Erythroblast (primary cell): ENCODE measurements at regions not wholly inside any gene's neighbourhood (a gene's known extent, or its start where the extent isn't known, plus 50 kb on each side); places are given as distances from the start of the nearest gene placed in this dataset.
"Not testable (repeated sequence)": the region's sequence is repeated elsewhere in the genome, so short reads cannot be mapped to it uniquely, and the experiment has no call there.

ENCODE experiments used
- DNase-seq, 2 experiments: peaks; one replicate each; lab custom pipeline; 2025; lab: John Stamatoyannopoulos, UW
- GATA1 ChIP-seq: IDR thresholded peaks from 2 replicates; pipeline ENCODE4 v1.6.1; 2011; ENCODE audit warnings: low read depth, mild to moderate bottlenecking, control low read depth, low read length, moderate library complexity
- POLR2A ChIP-seq: IDR thresholded peaks from 2 replicates; pipeline ENCODE4 v1.6.1; 2011; ENCODE audit warnings: mild to moderate bottlenecking, low read length

DNA sequence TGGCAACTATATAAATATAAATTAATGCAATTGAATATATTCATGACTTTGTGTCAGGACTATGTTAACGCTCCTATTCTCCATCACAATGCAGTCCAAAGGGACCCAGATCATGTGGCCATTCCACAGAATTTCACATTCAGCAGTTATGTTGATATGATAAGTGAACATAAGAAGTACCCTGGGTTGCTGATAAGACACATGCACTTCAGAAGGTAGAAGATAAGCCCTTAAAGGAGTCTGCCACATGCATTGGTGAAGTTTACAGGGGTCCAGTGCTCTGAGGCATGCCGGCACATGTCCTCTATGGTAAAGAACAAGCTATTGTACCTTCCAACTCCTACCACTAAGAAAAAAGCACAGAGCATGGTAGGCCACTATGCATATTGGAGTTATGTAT lies 76.4 kb downstream of the PHAX start:
- DNase-seq: peak; percentile 66 to 91
- TF ChIP-seq POLR2A: no peak
- peak; percentile 41 for TF ChIP-seq GATA1

DNA sequence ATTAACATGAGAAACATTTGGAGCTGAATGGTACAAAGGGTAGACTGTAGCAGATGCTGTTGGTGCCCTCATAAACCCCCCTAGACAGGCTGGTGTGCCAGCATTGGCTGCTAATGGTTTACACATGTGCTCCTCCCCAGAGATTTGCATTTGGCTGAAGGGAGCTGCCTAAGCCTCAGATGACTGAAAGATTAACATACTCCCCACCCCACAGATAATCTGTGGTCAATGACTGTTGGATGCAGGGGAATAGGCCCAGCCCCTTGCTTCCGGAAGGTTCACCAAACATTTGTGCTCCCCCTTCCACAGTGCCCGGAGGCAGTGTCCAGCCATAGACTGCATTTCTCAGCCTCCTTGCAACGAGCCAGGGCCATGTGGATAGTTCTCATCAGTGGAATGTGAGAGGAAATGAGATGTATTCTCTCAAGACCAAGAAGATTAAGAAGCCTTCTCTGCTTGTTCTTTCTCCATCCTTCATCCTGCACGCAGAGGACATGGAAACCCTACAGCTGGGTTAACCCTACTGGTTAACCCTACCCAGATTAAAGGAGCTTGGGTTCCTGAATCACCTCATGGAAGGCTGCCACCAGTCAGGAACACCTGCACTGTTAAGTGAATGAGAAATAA lies 79.6 kb downstream of the PHAX start:
- TF ChIP-seq GATA1 (no peak), POLR2A (peak; percentile 36)
- peak; percentile 48 to 80 for DNase-seq

DNA sequence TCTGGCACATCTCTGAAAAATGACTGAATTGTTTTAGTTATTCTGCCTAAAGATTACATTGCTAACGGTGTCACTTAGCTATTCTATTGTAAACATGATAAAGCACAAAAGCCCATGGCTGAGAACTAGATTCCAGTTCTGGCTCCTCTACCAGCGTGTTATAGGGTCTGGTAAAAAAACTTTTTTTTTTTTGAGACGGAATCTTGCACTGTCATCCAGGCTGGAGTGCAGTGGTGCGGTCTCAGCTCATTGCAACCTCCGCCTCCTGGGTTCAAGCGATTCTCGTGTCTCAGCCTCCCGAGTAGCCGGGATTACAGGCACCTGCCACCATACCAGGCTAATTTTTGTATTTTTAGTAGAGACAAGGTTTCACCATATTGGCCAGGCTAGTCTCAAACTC lies 80.6 kb downstream of the PHAX start:
- not testable (repeated sequence) for DNase-seq

DNA sequence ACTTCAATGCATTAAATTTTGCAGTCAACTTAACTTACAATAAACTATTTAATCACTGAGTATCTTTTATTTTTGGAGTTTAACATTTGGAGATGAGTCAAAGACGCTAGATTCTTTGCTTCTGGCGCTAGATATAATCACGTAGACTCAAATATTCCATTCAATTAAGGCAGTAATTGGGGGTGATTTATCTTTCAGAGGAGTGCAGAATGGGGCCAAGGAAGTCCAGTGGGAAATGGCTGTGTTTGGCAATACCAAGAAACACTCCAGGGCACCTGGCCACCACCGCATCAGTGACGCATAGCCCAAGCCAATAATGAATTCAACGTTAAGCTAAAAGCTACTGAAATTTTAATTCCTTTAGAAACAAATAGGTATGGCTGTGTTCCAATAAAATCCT lies 81.2 kb downstream of the PHAX start:
- no peak for DNase-seq
- TF ChIP-seq POLR2A (no peak), GATA1 (no peak)

DNA sequence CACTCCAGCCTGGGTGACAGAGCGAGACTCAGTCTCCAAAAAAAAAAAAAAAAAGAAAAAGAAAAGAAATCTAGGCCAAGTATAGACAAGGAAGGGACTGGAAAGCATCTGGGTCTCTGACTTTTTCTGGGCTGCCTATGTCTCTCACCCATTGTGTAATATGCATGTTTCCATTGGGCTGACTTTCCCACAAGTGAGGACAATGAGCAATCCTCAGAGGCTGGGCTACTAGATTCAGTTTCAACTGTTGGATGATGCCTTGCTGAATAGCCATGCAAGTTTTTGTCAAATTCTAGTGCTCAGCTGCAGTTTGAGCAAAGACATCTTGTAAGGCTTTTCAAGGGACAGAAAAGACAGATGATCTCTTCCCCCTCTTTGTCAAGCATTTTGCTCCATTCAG lies 82.1 kb downstream of the PHAX start:
- no peak for DNase-seq
- no peak for TF ChIP-seq GATA1

DNA sequence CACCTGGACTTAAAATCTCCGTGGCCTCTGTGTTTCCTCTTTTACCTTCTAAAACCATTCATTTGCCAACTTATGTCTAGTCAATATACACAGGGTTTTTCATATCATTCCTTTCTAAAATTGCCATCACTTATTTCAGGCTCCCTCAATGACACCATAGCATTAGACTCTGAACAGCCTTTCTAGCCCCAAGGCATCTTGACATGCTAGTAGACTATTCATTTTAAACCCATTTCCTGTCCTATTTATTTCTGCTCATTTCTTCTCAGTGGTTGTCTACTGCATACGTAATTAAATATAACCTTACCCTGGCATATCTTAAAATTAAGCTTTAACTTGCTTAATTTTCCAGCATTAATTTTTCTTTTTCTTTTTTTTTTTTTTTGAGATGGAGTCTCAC lies 83.2 kb downstream of the PHAX start:
- TF ChIP-seq GATA1: no peak
- TF ChIP-seq POLR2A: no peak
- no peak for DNase-seq

DNA sequence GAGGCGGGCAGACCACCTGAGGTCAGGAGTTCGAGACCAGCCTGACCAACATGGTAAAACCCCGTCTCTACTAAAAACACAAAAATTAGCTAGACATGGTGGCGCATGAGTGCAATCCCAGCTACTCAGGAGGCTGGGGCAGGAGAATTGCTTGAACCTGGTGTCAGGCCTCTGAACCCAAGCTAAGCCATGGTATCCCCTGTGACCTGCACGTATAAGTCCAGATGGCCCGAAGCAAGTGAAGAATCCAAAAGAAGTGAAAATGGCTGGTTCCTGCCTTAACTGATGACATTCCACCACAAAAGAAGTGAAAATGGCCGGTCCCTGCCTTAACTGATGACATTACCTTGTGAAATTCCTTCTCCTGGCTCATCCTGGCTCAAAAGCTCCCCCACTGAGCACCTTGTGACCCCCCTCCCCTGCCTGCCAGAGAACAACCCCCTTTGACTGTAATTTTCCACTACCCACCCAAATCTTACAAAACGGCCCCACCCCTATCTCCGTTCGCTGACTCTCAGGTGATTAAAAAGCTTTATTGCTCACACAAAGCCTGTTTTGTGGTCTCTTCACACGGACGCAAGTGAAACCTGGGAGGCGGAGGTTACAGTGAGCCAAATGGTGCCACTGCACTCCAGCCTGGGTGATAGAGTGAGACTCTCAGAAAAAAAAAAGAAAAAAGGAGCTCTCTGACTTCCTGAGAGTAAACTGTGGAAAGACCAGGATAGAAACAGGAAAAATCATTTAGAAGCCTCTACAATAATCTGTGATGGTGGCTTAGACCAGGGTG lies 84.1 kb downstream of the PHAX start:
- DNase-seq: not testable (repeated sequence)

DNA sequence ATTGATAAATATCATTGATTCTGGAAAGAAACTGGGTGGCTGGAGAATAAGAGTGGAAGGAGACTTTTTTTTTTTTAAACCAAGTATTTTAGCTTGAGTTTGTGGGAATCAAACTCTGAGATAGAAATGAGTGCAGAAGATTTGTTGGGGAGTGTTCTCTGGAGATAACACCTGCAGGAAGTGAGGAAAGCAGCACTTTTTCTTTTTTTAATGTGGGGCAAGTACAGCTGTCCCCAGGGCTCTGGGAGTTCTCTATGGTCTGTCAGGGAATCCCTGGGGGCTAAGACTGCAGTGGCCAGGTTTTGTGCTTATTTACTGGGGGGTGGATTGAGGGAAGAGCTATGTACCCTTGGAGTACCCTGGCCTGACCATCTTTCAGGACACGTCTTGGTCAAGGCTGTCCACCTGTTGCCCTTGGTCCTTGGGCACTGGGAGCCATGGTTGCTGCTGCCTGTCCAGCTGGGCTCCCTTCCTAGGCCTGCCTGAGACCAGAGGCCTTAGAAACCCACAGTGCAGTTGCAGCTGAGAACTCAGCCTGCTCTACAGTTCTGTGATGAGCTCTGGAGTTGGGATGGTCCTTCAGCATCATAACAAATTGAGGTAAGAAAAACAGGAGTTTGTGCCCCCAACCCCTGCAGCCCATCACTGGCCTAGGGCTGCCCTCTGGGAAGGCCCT lies 85.8 kb downstream of the PHAX start:
- TF ChIP-seq POLR2A (no peak), GATA1 (no peak)
- DNase-seq: peak in 1 of 2 experiments; percentile 12

DNA sequence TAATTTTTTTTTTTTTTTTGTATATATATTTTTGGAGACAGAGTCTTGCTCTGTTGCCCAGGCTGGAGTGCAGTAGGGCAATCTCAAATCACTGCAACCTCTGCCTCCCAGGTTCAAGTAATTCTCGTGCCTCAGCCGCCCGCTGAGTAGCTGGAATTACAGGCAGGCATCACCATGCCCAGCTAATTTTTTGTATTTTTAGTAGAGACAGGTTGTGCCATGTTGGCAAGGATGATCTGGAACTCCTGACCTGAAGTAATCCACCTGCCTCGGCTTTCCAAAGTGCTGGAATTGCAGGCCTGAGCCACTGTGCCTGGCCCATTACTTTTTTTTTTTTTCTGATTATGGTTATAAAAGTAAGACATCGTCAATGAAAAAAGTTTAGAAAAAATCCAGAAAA lies 84.0 kb upstream of the LMNB1 start:
- TF ChIP-seq POLR2A: no peak
- TF ChIP-seq GATA1: no peak
- DNase-seq: no peak

DNA sequence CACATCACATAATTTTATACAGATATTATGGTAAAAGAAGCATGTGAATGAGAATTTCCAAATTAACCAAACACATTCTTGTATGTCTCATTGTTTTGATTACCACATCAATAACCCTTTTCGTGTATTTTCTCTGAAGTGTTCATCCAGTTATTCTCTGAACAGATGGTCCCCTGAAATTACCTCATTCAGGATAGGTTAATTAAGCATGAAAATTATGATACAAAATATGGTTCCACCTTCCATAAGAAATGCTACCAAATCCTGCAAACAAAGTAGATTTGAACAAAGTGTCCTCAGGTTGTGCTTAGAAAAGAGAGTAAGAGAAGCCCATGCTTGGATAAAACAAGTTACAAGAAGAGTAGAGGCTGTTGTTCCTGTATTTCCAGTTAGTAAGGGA lies 83.1 kb upstream of the LMNB1 start:
- no peak for DNase-seq

DNA sequence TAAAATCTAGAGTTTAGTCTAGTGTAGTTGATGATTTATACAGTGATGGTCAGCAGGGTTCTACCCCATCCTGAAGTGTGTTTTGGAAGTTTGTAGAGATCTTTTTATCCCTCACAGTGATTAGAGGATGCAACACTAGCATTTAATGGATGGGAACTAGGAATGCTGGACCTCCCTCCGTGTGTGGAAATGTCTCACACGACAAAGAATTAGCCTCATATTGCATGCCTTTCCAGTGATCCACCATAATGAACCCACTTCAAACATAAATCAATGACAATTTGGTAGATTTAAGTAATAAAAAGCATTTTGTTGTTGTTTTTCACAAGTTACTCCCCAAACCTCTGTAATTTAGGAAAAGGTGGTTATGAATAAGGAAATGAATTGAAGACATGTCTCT lies 82.5 kb upstream of the LMNB1 start:
- no peak for TF ChIP-seq GATA1
- no peak for TF ChIP-seq POLR2A
- no peak for DNase-seq

More for the DNA sequence above, 83.1 kb upstream of the LMNB1 start:
- TF ChIP-seq GATA1 (no peak), POLR2A (no peak)

DNA sequence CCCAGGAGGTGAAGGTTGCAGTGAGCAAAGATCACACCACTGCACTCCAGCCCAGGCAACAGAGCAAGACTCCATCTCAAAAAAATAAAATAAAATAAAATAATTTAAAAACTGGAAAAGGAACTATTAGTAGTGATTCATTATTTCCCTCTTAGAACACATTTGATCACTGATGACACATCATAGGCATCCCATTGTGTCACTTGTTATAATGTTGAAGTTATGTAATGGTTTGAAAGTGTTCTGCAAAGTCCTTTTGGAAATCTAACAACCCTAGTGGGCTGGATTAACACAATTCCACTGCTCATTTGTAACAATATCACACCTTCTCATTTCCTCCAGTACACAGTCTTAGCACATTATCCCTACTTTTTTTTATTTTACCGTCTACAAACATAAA lies 81.8 kb upstream of the LMNB1 start:
- DNase-seq: no peak
- TF ChIP-seq POLR2A (no peak), GATA1 (no peak)

DNA sequence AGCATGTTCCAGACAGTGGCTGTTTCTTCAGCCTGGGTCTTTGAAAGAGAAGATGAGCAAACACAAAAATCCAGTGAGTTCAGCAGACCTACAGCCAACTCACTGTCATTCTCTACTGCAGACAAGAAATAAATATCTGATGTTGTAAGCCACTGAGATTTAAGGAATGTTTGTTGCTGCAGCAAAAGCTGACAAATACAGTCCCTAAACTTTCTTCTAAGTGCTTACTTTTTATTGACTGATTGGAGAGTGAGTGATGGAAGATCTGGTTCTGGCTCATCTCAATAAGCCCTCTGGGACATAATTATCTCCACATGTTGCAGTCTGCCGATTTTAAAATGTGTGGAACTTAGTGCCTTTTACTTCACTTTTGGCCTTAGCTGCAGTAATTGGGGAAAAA lies 69.9 kb upstream of the LMNB1 start:
- no peak for TF ChIP-seq POLR2A
- no peak for TF ChIP-seq GATA1
- no peak for DNase-seq

DNA sequence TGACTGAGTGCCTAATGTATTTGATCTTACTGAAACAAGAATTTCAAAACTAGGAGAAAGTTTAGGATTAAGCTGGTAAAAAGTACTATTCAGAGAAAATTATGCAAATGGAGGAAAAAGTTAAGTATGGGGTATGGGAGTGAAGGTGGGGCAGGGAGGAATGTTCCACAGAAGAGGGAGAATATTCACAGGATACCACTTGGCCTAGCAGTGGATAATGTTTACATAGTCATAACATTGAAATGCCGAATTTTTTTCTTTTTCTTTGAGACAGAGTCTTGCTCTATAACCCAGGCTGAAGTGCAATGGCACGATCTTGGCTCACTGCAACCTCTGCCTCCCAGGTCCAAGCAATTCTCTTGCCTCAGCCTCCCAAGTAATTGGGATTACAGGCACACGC lies 61.2 kb upstream of the LMNB1 start:
- TF ChIP-seq GATA1 (no peak), POLR2A (no peak)

DNA sequence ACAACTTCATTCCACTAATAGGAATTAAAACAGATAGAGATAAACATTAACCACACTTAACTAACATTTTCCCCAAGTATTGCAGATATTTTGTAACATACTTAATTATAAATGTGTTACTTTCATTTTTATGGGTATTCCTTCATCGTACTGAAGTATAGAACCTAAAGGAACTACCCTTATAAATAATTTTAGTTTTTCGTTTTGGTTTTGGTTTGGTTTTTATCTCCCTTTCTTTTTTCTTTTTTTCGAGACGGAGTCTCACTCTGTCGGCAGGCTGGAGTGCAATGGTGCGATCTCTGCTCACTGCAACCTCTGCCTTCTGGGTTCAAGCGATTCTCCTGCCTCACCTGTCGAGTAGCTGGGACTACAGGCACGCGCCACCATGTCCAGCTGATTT lies 60.1 kb upstream of the LMNB1 start:
- DNase-seq: no peak
- TF ChIP-seq POLR2A (no peak), GATA1 (no peak)

More for the DNA sequence above, 61.2 kb upstream of the LMNB1 start:
- no peak for DNase-seq
